Thymus (tissue), 11 donors: ENCODE measurements at regions not wholly inside any gene's neighbourhood (a gene's known extent, or its start where the extent isn't known, plus 50 kb on each side); places are given as distances from the start of the nearest gene placed in this dataset.

Experiments
- DNase-seq, 9 donors: peaks; one replicate each; pipeline ENCODE4 v3.0.0-alpha.2; 2013; ENCODE audit warnings: low spot score in 9 of 9, low read depth in 6 of 9, missing footprints in 1 of 9
- H3K27ac ChIP-seq, 2 donors: one replicate each; pipeline ENCODE4 v1.5.1; 2013; ENCODE audit warnings: control low read depth in 1 of 2, low read depth in 1 of 2, low read length in 1 of 2, mild to moderate bottlenecking in 1 of 2, moderate library complexity in 1 of 2
- H3K27me3 ChIP-seq, 2 donors: one replicate each; pipeline ENCODE4 v1.5.1; 2013; ENCODE audit warnings: low read length in 1 of 2; ENCODE audit not compliant: control insufficient read depth in 2 of 2, insufficient read depth in 1 of 2
- H3K36me3 ChIP-seq, 2 donors: one replicate each; pipeline ENCODE4 v1.5.1; 2013; ENCODE audit warnings: low read length in 1 of 2, mild to moderate bottlenecking in 1 of 2, moderate library complexity in 1 of 2; ENCODE audit not compliant: control insufficient read depth in 2 of 2, insufficient read depth in 2 of 2
- H3K4me1 ChIP-seq, 2 donors: one replicate each; pipeline ENCODE4 v1.5.1; 2013; ENCODE audit warnings: low read length in 2 of 2; ENCODE audit not compliant: control insufficient read depth in 2 of 2, insufficient read depth in 2 of 2
- H3K4me3 ChIP-seq, 2 donors: one replicate each; pipeline ENCODE4 v1.5.1; 2013; ENCODE audit warnings: low read length in 2 of 2, control low read depth in 1 of 2, mild to moderate bottlenecking in 1 of 2
- H3K9me3 ChIP-seq, 2 donors: one replicate each; pipeline ENCODE4 v1.5.1; 2013; ENCODE audit warnings: low read length in 1 of 2, mild to moderate bottlenecking in 1 of 2; ENCODE audit not compliant: control insufficient read depth in 2 of 2, insufficient read depth in 1 of 2
- WGBS: extraction: QIAGEN DNeasy Blood & Tissue Kit; methylation state at CpG from one replicate; pipeline ENCODE4 v1.1.7; 2013; 5-methylcytosine and 5-hydroxymethylcytosine counted together
- donor health status: healthy.

- Histone ChIP-seq H3K27me3 (no peaks in the 10 kb centered on the region), H3K36me3 (no peaks in the 10 kb centered on the region), H3K27ac (no peak overlapping the region), H3K4me3 (no peak overlapping the region), H3K9me3 (peaks cover 0 to 14% of the 10 kb centered on the region in 2 donors), H3K4me1 (peaks cover 6 to 29% of the 10 kb centered on the region in 2 donors)
- WGBS, result 85% methylated on average over 4 of the region's 4 CpGs
- no peak for DNase-seq
Observed at GRCh38 chr6:119444642-119445557, 95.3 kb upstream of the MAN1A1 start.

- H3K4me1 ChIP-seq, result peaks cover 6 to 28% of the 10 kb centered on the region in 2 donors
- DNase-seq, result no peak
- no peaks in the 10 kb centered on the region for H3K27me3 ChIP-seq
- no peaks in the 10 kb centered on the region for H3K36me3 ChIP-seq
- no peak overlapping the region for H3K27ac ChIP-seq
- no peak overlapping the region for H3K4me3 ChIP-seq
- 73% methylated on average over 7 of the region's 7 CpGs for WGBS
- peaks cover 0 to 14% of the 10 kb centered on the region in 2 donors for H3K9me3 ChIP-seq
Observed at GRCh38 chr6:119443993-119444641, 94.6 kb upstream of the MAN1A1 start.

DNA sequence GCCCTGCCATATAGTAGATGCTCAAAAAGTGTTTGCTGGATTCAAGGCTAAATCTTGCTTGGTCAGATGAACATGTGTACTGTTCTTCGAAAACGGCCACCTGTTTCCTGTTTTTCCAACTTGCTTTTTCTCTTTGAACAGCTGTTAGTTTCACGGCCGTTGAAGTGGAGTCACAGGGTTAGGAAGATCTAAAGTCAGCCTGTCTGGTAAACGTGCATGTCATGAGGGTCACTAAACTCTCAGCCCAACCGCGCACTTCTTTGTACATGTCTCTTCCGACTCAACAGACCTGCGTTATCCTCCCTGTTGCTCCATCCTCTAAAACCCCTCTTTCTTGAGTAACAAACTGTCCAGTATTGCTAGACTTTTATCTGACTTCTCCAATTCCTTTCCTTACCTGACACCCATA is 93.2 kb upstream of the MAN1A1 start:
- peaks cover 0 to 14% of the 10 kb centered on the region in 2 donors for H3K9me3 ChIP-seq
- no peaks in the 10 kb centered on the region for H3K27me3 ChIP-seq
- peak; percentile 9 to 74 (median 37) for DNase-seq
- peaks cover 6 to 27% of the 10 kb centered on the region in 2 donors for H3K4me1 ChIP-seq
- no peak overlapping the region for H3K4me3 ChIP-seq
- H3K27ac ChIP-seq, result peak overlapping the region in 1 of 2 donors; percentile 76
- 6% methylated on average over 9 of the region's 9 CpGs for WGBS
- no peaks in the 10 kb centered on the region for H3K36me3 ChIP-seq

GRCh38 chr6:119440953-119441352 is 91.4 kb upstream of the MAN1A1 start:
- H3K4me1 ChIP-seq, result peaks cover 6 to 27% of the 10 kb centered on the region in 2 donors
- H3K36me3 ChIP-seq, result no peaks in the 10 kb centered on the region
- DNase-seq, result no peak
- peaks cover 0 to 14% of the 10 kb centered on the region in 2 donors for H3K9me3 ChIP-seq
- H3K27me3 ChIP-seq, result no peaks in the 10 kb centered on the region
- H3K27ac ChIP-seq, result no peak overlapping the region
- 98% methylated on average over 37 of the region's 37 CpGs for WGBS
- no peak overlapping the region for H3K4me3 ChIP-seq

GRCh38 chr6:119436583-119436982 is 87.0 kb upstream of the MAN1A1 start:
- DNase-seq, result no peak
- H3K36me3 ChIP-seq, result no peaks in the 10 kb centered on the region
- WGBS, result 77% methylated on average over 3 of the region's 3 CpGs
- H3K27ac ChIP-seq, result no peak overlapping the region
- H3K4me1 ChIP-seq, result no peaks in the 10 kb centered on the region
- peaks cover 0 to 7% of the 10 kb centered on the region in 2 donors for H3K9me3 ChIP-seq
- no peak overlapping the region for H3K4me3 ChIP-seq
- H3K27me3 ChIP-seq, result no peaks in the 10 kb centered on the region

DNA sequence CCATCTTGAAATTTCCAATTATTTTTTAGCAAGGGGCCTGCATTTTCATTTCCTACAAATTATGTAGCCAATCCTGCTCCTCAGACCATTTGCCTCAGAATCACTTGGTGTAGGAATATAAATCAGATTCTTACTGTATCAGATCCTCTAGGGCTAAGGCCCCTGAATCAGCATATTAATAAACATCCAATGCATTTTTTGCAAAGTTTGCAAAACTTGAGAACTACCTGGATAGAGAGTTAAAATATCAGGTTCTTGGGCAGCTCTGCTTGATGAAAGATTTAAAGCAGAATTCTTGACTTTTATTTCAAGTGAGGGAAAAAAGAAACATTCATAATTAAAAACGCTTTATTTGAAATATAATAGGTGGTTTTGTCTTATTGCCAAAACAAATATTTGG is 82.2 kb upstream of the MAN1A1 start:
- WGBS, result 99% methylated on average over 1 of the region's 1 CpG
- no peak for DNase-seq

DNA sequence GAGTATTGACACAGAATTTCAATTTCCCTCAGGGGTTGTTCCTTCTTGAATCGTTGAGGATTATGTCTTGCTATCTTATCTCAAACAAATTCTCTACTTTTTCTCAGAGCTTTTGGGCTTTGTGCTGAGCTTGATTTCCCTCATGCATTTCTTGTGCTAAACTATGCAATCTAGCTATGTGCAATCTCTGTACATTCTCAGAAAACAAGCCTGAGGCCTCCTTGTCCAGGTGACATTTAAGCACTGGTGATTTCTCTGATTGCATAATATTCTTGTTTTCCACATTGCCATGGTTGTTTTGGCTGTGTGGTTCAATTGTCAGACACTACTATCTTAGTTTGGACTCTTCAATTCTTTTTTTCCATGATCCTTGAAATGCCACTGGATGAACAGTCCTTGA is 81.2 kb upstream of the MAN1A1 start:
- WGBS, result 92% methylated on average over 1 of the region's 1 CpG
- Histone ChIP-seq H3K4me3 (no peak overlapping the region), H3K4me1 (no peaks in the 10 kb centered on the region), H3K9me3 (no peaks in the 10 kb centered on the region), H3K27ac (no peak overlapping the region), H3K27me3 (no peaks in the 10 kb centered on the region), H3K36me3 (no peaks in the 10 kb centered on the region)
- no peak for DNase-seq

More for the DNA sequence above, 82.2 kb upstream of the MAN1A1 start:
- Histone ChIP-seq H3K4me3 (no peak overlapping the region), H3K27me3 (no peaks in the 10 kb centered on the region), H3K36me3 (no peaks in the 10 kb centered on the region), H3K9me3 (no peaks in the 10 kb centered on the region), H3K27ac (no peak overlapping the region), H3K4me1 (no peaks in the 10 kb centered on the region)

DNA sequence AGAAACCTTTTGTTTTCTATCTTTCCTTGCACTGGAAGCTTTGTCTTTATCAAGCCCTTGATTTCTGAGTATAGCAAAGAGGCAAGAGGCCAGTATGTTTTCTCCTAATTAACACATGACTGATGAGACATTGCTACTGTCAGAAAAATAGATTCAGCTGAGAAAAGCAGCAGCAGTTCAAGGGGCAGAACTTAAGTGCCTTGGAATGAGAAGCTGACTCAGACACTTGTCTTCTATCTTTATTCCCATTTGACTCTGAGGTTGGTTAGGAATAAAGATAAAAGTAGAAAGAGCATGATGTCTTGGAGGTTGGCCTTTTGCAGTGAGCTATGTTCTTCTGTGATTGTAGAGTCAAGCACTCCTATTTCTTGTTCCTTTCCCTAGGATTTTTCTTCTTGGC is 79.1 kb upstream of the MAN1A1 start:
- Histone ChIP-seq H3K27me3 (no peaks in the 10 kb centered on the region), H3K9me3 (no peaks in the 10 kb centered on the region), H3K27ac (no peak overlapping the region), H3K4me3 (no peak overlapping the region), H3K36me3 (no peaks in the 10 kb centered on the region), H3K4me1 (no peaks in the 10 kb centered on the region)
- DNase-seq, result no peak

- H3K27ac ChIP-seq, result no peak overlapping the region
- no peaks in the 10 kb centered on the region for H3K4me1 ChIP-seq
- DNase-seq, result no peak
- no peak overlapping the region for H3K4me3 ChIP-seq
- WGBS, result 98% methylated on average over 3 of the region's 3 CpGs
- H3K9me3 ChIP-seq, result no peaks in the 10 kb centered on the region
- no peaks in the 10 kb centered on the region for H3K27me3 ChIP-seq
- no peaks in the 10 kb centered on the region for H3K36me3 ChIP-seq
Observed at GRCh38 chr6:119426619-119427018, 77.1 kb upstream of the MAN1A1 start.
